ENCODE measurements at regions not wholly inside any gene's neighbourhood (a gene's known extent, or its start where the extent isn't known, plus 50 kb on each side); places are given as distances from the start of the nearest gene placed in this dataset.

GRCh38 chr2:10193851-10194820 lies 71.6 kb downstream of the RRM2 start:
- TF ChIP-seq CTCF (IDR thresholded peaks at IDR 0.05; ENCODE audit: low read depth, low read length) (no peak), EZH2phosphoT487 (IDR thresholded peaks at IDR 0.05; ENCODE audit: low read depth) (no peak)

Measured in OCI-LY3 (cell line).